Right atrium auricular region (tissue), 2 donors: ENCODE measurements at regions not wholly inside any gene's neighbourhood (a gene's known extent, or its start where the extent isn't known, plus 50 kb on each side); places are given as distances from the start of the nearest gene placed in this dataset.

Source experiments
- DNase-seq: peaks from one replicate; pipeline ENCODE4 v3.0.0-alpha.2; 2019; ENCODE audit warnings: low spot score
- H3K27ac ChIP-seq, 2 donors: fragments of 200-600 bp; sonication (generic); 1 replicate in 1 of 2; 2 replicates in 1 of 2; pipeline ENCODE4 v1.5.1; 2016 to 2019
- H3K27me3 ChIP-seq, 2 donors: fragments of 200-600 bp; sonication (generic); one replicate each; pipeline versions ENCODE4 v1.5.1 to v1.6.0; 2017 to 2019
- H3K36me3 ChIP-seq: fragments of 200-600 bp; sonication (generic); one replicate; pipeline ENCODE4 v1.5.1; 2016
- H3K4me1 ChIP-seq, 2 donors: fragments of 200-600 bp; sonication (generic); one replicate each; pipeline versions ENCODE4 v1.5.1 to v1.6.0; 2017 to 2019
- H3K4me3 ChIP-seq, 2 donors: fragments of 200-600 bp; sonication (generic); 1 replicate in 1 of 2; 2 replicates in 1 of 2; pipeline ENCODE4 v1.5.1; 2017 to 2019; ENCODE audit warnings: mild to moderate bottlenecking in 1 of 2, moderate library complexity in 1 of 2
- H3K9me3 ChIP-seq, 2 donors: fragments of 200-600 bp; sonication (generic); one replicate each; pipeline ENCODE4 v1.5.1; 2019
- TF ChIP-seq, protein P1 (sequence below), 2 donors: fragments of 200-600 bp; sonication (generic); IDR thresholded peaks; one replicate each; pipeline ENCODE4 v1.5.1; 2019; ENCODE audit warnings: antibody characterized with exemption in 2 of 2

DNA sequence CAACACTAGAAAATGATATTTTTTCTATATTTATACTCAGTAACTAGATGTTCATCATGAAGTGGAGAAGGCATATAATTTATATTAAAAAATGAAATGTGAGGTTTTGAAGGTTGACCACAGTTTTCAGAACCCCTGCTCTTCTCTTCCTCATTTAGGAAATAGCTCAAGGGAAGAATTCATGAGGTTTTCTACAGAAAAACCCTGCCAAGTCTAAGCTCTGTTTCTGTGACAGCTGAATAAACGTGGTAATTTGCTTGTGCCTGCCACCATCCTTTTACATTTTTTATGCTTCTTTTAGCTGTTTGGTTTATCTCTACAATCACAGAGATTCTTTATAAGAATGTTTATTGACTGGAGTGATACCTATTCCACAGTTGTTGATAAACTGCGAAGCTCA lies 630.3 kb upstream of the POT1 start:
- Histone ChIP-seq H3K27ac (no peak overlapping the region), H3K36me3 (no peaks in the 10 kb centered on the region), H3K9me3 (no peaks in the 10 kb centered on the region), H3K27me3 (no peaks in the 10 kb centered on the region), H3K4me1 (no peaks in the 10 kb centered on the region), H3K4me3 (no peak overlapping the region)
- no peak for DNase-seq
- TF ChIP-seq, protein P1, sequence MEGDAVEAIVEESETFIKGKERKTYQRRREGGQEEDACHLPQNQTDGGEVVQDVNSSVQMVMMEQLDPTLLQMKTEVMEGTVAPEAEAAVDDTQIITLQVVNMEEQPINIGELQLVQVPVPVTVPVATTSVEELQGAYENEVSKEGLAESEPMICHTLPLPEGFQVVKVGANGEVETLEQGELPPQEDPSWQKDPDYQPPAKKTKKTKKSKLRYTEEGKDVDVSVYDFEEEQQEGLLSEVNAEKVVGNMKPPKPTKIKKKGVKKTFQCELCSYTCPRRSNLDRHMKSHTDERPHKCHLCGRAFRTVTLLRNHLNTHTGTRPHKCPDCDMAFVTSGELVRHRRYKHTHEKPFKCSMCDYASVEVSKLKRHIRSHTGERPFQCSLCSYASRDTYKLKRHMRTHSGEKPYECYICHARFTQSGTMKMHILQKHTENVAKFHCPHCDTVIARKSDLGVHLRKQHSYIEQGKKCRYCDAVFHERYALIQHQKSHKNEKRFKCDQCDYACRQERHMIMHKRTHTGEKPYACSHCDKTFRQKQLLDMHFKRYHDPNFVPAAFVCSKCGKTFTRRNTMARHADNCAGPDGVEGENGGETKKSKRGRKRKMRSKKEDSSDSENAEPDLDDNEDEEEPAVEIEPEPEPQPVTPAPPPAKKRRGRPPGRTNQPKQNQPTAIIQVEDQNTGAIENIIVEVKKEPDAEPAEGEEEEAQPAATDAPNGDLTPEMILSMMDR (IDR thresholded peaks at IDR 0.05): no peak

DNA sequence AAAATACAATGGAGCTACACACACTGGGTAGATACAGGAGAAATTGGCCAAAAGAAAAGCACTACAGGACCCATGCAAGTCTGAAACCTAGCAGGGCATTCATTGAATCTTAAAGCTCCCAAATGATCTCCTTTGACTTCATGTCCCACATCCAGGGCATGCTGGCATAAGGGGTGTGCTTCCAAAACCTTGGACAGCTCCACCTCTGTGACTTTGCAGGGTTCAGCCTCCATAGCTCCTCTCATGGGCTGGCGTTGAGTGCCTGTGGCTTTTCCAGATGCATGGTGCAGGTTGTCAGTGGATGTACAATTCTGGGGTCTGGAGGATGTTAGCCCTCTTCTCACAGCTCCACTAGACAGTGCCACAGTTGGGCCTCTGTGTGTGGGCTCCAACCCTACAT lies 626.3 kb upstream of the POT1 start:
- Histone ChIP-seq H3K4me3 (no peak overlapping the region), H3K27me3 (no peaks in the 10 kb centered on the region), H3K9me3 (no peaks in the 10 kb centered on the region), H3K4me1 (no peaks in the 10 kb centered on the region), H3K36me3 (no peaks in the 10 kb centered on the region), H3K27ac (no peak overlapping the region)
- TF ChIP-seq, protein P1 (IDR thresholded peaks at IDR 0.05): no peak
- DNase-seq: no peak

DNA sequence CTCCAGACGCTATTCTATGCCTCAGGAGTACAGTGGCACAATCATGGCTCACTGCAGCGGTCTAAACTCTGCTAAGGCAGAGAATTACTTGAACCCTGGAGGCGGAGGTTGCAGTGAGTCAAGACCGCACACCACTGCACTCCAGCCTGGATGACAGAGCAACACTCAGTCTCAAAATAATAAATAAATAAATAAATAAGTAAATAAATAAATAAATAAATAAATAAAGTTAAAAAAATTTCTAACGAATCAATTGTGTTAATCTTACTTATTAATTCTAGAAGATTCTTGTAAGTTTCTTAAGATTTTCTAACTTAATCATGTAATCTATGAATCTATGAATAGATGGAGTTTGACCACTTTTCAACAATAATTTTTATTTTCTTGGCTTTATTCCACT lies 621.4 kb upstream of the POT1 start:
- TF ChIP-seq, protein P1 (IDR thresholded peaks at IDR 0.05): no peak
- no peak for DNase-seq
- Histone ChIP-seq H3K27me3 (no peaks in the 10 kb centered on the region), H3K4me3 (no peak overlapping the region), H3K36me3 (no peaks in the 10 kb centered on the region), H3K27ac (no peak overlapping the region), H3K4me1 (no peaks in the 10 kb centered on the region), H3K9me3 (no peaks in the 10 kb centered on the region)

DNA sequence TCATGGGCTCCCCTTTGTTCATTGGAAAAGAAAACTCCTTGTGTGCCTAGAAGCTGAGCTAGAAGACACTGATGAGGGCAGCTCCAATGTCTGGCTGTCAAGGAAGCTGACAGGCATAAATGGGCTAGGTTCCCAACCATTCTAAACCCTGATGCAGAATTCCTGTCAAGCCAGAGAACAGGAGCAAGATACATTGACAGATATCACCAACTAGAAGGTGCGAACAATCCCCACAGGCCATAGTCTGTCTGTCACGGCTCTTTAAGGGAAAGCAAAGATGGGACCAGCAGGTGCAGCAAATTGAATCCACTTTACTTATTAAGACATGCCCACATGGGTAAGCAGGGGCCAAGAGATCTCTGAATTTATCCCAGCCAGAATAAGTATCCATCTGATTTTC lies 617.9 kb upstream of the POT1 start:
- Histone ChIP-seq H3K36me3 (no peaks in the 10 kb centered on the region), H3K4me1 (no peaks in the 10 kb centered on the region), H3K27me3 (no peaks in the 10 kb centered on the region), H3K27ac (no peak overlapping the region), H3K9me3 (no peaks in the 10 kb centered on the region), H3K4me3 (no peak overlapping the region)
- DNase-seq: no peak
- TF ChIP-seq, protein P1 (IDR thresholded peaks at IDR 0.05): no peak

DNA sequence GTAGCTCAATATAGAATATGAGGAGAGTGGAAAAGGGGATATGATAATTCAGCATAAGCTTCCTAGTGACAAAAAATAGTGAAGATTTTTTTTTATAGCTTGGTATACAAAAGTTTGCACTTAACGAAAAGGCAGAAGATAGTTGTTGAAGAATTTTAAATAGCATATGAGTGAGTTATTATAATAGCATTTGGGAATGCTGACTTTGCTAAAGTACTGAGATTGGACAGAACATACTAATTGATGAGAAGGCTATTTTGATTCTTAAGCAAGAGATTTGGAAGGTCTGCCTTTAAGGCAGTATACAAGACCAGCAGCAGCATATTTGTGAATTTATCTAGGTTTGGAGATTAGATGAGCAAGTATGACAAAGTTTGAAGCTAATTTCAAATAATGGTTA lies 600.9 kb upstream of the POT1 start:
- H3K36me3 ChIP-seq: no peaks in the 10 kb centered on the region
- no peak for DNase-seq
- TF ChIP-seq, protein P1 (IDR thresholded peaks at IDR 0.05): no peak
- no peaks in the 10 kb centered on the region for H3K4me1 ChIP-seq
- H3K27me3 ChIP-seq: no peaks in the 10 kb centered on the region
- no peaks in the 10 kb centered on the region for H3K9me3 ChIP-seq
- H3K27ac ChIP-seq: no peak overlapping the region
- no peak overlapping the region for H3K4me3 ChIP-seq

DNA sequence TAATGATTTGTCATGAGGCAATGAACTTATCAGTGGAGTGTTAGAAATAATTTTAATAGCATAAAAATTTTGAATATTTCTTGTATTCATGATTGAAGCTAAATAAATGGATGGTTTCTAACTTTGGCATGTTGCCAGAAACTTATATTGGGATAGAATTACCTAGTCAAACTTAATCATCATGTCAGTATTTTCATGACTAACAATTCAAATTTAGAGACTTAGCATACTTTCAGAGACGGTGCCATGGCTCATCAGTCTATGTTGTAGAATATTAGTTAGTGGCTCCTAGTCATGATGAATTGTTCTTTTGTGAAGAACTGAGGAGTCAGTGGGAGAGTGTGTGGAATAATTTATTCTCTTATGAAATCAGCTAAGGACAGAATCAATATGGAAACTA lies 599.6 kb upstream of the POT1 start:
- Histone ChIP-seq H3K36me3 (no peaks in the 10 kb centered on the region), H3K9me3 (no peaks in the 10 kb centered on the region), H3K4me1 (no peaks in the 10 kb centered on the region), H3K27ac (no peak overlapping the region), H3K4me3 (no peak overlapping the region), H3K27me3 (no peaks in the 10 kb centered on the region)
- TF ChIP-seq, protein P1 (IDR thresholded peaks at IDR 0.05): no peak
- no peak for DNase-seq
